SIG-M5 treated with dmso at 0.1 percent for 504 hours (cell line): ENCODE measurements at regions not wholly inside any gene's neighbourhood (a gene's known extent, or its start where the extent isn't known, plus 50 kb on each side); places are given as distances from the start of the nearest gene placed in this dataset.

ENCODE experiments used
- DNase-seq: peaks from one replicate; lab custom pipeline; 2025; ENCODE audit not compliant: unreplicated experiment; lab: John Stamatoyannopoulos, UW

- no peak for DNase-seq
These were observed 960.9 kb upstream of the FAT3 start for GRCh38 chr11:91263496-91264365.

GRCh38 chr11:91261513-91261912 lies 963.1 kb upstream of the FAT3 start:
- no peak for DNase-seq

DNA sequence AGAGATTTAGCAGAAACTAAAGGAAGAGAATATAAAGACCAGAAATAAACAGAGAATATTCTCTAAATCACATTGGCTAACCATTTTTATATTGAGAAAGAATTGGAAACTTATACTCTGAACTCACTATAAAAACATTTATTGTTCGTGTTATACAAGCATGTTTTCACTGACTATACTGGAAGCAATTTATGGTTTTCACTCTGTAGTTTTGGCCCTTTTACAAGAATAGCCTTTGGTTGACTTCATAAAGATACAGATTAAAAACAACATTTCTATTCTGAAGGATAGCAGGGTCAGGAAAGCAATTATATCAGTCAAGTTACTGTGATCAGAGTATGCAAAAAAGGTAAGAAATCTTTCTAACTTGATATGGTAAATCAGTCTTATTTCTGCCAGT lies 965.7 kb upstream of the FAT3 start:
- DNase-seq, result no peak

DNA sequence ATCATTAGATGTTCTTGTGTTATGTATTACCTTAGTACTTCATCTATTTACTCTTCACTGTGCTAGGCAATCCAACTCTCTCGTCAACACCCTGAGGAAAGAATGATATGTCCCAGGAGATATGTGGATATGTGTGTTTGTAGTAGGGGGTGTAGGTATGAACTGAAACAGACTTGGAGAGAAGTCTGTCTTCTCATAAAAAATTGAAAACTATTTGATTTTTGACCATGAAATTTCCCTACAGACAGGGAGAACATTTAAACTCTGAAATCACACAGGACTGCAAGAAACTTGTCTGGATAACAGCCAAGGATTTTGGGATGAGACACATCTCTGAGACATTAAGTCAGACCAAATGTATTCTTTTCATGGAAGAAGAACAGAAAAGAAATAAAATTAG lies 967.0 kb upstream of the FAT3 start:
- DNase-seq, result no peak

GRCh38 chr11:91248199-91248807 lies 976.3 kb upstream of the FAT3 start:
- DNase-seq, result no peak

DNA sequence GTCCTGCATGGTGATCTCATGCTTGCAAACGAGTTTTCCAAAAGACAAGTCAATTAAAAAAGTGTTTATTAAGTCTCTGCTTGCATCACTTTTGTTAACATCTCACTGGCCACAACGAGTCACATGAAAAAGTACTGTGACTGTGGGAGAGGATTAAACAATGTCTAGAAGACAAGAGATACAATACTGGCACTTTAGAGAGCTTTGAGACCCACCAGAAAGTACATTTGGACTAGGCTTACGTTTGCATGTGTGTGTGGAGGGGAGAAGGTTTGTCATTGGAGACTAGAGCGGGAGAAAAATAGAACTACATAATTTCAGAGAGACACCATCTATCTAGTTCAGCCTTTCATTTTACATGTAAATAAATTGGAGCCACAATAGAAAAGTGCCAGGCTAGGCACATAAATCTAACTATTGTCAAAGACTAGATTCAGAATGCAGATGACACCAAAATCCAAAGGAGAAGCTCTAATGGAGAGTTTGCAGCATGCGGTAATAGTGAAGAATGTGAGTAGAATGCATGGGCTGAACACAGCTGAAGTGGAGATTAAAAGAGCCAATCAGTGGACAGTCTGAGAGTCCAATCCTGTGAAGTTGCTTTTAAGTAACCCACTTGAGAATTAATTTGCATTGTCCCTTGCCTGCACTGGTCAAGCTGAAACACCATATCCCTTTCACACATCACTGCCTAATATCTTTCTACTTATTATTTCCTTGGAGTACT lies 977.4 kb upstream of the FAT3 start:
- DNase-seq, result no peak

DNA sequence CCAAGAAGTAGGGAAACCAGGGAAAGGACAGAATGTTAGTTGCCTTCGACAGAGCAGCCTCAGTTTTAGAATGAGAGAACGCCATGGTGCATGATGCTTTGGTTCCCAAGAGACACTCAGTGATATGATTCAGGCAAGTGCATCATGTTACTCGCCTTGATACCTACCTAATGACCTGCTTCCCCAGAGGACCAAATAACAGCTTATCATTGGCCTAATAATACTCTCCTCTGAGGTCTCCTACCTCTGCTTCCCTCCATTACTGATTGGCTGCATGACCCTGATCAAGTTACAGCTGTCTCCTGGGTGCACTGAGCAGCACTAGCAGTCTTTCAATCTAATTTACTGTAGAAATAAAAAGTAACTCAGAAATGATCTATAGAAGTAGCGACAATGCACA lies 979.7 kb upstream of the FAT3 start:
- DNase-seq, result no peak

- DNase-seq, result no peak
These were observed 981.0 kb upstream of the FAT3 start for GRCh38 chr11:91243630-91244029.

DNA sequence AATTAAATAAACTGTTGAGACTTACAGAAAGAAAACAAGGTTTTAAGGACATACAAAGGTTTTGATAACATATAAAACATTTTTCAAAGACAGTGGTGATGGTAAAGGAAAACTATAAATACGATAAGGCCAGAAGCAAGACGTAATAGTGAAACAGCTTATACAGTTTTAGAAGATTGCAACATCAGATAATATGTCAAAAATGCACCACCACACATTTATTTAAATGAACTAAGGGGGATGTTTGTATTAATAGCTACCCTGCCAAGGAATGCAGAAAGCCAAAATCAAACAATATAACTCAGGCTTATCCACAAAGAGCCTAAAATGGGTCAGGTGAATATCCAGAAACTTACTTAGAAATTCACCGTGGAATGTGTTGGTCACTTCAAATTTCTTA lies 981.6 kb upstream of the FAT3 start:
- no peak for DNase-seq

GRCh38 chr11:91241226-91241625 lies 983.4 kb upstream of the FAT3 start:
- DNase-seq, result no peak

- no peak for DNase-seq
These were observed 985.3 kb upstream of the FAT3 start for GRCh38 chr11:91239359-91239758.

- DNase-seq, result no peak
These were observed 993.4 kb upstream of the FAT3 start for GRCh38 chr11:91231226-91231625.

- no peak for DNase-seq
These were observed 994.0 kb upstream of the FAT3 start for GRCh38 chr11:91230647-91231046.

DNA sequence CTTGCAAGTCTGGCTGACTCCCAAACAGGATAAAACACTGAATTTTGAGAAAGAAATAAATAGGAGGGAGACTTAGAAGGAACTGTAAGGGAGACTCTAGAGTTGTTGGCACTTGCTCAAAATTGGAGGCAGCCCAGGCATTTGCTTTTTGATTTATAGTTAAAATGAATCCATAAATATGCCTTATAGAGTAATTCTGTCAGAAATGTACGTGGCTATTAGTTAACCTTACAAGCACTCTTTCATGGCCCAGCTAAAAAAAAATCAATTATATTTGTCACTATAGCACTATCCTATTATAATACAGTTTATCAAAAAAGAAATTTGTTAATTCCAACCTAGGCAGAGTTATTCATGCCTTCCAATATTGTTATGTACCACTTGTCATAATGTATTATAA lies 1000.0 kb upstream of the CHORDC1 start:
- DNase-seq, result no peak

- no peak for DNase-seq
These were observed 997.8 kb upstream of the CHORDC1 start for GRCh38 chr11:91220476-91221202.

DNA sequence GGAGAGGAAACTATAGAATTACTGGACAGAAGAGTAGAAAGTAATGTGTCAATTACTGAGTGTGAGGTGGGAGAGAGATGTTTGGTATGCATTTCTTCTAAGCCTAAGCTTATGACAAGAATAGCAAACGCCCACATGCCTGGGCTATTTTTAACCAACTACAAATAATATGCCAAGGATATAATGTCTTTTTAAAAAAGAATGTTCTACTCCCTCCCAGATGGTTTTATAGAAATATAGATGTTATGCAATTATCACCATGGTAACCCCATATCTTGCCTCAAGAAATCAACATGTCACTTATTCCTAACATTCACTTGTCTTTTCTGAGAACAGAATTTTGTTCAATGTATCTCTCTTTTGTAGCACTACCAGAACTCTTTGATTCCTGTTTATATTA lies 996.7 kb upstream of the CHORDC1 start:
- no peak for DNase-seq

- DNase-seq, result no peak
These were observed 986.9 kb upstream of the CHORDC1 start for GRCh38 chr11:91209751-91210150.

- DNase-seq, result no peak
These were observed 986.5 kb upstream of the CHORDC1 start for GRCh38 chr11:91209306-91209705.

GRCh38 chr11:91199866-91200265 lies 977.0 kb upstream of the CHORDC1 start:
- no peak for DNase-seq

DNA sequence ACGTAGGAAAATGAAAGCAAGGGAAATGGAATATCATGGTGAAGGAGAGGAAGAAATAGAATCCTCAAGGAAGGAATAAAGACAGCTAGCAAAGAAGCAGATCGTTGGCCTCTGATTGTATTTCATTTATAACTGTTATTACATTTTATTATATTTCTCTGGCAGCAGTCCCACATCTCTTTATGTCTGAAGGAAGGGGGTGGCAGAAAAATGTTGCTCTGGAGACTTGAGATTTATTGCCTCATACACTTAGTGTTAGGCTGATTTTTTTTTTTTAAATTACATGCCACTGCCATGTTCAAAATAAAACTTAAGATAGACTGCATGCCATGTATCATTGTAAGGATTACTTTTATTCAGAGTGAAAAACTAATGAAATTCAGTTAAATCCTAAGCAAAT lies 971.7 kb upstream of the CHORDC1 start:
- DNase-seq, result no peak

DNA sequence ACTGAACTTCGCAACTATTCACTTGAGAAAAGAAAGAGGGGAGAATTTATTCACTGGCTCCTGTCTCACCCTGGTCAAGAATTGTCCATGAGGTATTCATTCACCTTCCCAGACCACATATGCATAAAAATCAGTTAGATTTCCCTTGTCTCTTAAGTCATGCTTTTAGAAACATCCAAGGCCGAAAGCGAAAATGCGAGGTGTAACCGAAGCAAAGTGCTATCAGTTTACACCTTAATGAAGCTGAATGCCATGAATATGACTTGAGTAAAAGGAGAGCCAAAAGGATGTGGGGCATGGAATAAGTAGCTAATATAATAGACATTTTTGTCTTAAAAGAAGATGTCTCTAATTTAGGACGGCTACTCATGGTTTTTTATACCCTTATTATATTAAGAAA lies 965.6 kb upstream of the CHORDC1 start:
- DNase-seq, result no peak
